Activated CD8-positive, alpha-beta memory T cell treated with anti-CD3 and anti-CD28 coated beads, Interleukin-2, amount 50 U/mL, for 24 hours (primary cell): ENCODE measurements at regions not wholly inside any gene's neighbourhood (a gene's known extent, or its start where the extent isn't known, plus 50 kb on each side); places are given as distances from the start of the nearest gene placed in this dataset.
A peak's percentile ranks its signal among the peaks of the same experiment; 100 is the strongest.

Experiments used
- DNase-seq: peaks from one replicate; pipeline ENCODE4 v3.0.0-alpha.2; 2020; ENCODE audit errors: extremely low read depth

DNA sequence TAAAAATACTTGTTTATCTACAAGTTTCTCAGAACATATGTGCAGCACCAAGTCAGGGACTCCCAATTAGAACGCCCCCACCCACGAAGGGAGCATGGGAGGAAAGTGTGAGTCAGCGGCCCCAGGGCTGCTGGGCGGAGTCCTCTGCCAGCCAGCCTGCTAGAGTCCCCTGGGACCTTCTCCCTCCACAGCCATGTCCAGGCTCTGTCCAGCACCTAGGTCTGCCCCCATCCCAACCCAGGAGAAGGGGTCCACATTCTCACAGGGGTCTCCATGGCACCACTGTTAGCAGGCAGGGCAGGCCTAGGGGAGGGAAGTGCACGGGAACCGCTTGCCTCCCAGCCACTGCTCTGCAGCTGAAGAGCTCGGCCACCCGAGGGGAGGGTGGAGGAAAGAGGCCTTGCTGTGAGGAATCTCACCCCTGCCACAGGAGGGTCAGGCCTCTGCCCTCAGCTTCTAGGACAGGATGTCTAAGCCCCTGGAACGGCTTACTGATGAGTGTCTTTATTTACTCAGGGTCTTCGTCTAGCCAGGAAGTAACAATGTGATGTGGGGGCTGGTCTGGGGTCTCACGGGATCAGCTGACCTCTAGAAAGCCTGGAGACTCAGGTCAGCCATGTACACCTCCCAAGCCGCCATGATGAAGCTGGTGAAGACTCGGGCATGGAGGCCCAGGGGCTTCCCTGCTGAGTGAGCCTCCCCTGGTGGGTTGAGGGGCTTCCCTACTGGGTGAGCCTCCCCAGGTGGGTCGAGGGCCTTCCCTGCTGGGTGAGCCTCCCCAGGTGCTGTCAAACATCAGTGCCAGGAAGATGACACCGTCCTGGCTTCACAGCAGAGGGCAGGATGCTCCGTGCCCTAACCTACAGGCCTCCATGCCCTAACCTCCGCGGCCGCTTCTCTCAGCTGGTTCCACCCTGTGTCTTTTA lies 190.3 kb downstream of the RBFOX3 start:
- DNase-seq, result no peak

DNA sequence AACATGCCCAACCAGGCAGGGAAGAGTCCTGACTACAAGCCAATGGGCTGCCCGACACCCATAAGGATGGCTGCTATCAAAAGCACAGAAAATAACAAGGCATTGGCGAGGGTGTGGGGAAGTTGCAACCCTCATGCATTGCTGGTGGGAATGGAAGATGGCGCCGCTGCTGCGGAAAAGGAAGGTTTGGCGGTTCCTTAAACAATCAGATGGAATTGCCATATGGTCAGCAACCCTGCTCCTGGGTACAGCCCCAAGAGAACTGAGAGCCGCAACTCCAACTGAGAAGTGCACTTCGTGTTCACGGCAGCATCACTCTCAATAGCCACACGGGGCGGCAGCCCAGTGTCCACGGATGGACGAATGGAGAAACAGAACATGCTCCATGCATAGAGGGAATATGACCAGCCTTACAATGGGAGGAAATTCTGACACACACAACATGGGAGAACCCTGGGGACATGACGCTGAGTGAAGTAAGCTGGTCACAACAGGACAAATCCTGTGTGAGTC lies 193.3 kb downstream of the RBFOX3 start:
- DNase-seq, result no peak

DNA sequence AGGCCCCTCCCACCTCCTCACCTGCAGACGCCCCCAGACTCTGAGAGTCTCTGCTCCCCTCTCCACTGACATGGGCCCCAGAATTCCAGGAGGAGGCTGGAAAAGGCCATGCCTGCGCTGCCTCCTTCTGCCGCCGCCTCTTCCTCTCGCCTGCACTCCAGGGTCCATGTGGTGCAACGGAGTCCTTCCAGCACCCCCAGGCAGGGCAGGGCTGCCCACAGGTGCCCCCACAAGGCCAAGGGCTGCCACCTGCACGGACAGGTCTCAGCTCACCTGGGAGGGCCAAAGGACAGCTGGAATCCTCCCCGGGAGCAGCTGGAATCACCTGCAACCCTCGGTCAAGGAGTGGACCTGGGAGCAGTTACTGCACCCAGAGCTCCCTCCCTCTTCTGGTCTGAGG lies 194.9 kb downstream of the RBFOX3 start:
- DNase-seq, result no peak

DNA sequence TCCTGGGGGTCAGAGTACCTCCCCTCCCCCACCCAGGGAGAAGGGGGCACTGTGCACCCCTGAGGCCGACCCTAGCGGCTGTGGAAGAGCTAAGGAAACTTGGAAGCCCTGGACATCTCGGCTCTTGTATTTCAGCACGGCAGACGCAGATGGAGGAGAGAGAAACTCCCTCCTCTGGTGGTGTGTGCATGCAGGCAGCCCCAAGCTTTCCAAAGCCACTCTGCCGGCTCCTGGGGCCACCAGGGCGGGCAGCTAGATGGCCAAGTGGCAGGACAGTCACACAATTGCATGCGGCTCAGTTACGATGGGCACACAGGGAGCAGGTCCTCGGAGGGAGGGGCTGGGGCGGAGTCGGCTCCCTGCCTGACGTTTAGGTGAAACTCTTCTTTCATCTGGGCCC lies 195.5 kb downstream of the RBFOX3 start:
- no peak for DNase-seq

DNA sequence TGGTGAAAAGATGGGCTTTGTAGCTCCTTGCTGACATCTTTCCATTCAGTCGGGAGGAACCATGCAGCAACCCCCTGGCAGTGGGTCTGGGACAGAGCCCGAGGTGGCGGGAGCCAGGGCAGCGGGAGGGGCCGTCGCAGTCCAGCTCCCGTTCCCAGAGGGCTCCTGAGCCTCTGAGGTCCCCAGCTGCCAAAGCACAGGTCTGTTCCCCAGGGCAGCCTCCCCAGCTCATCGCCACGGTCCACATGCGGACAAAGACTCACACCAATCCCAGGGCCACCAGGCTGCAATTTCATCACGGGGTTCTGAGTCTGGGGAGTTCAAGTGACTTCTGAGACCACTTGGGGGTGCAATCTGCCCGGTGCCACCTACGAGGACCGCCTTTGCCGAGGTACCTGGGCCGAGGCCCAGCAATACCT lies 196.0 kb downstream of the RBFOX3 start:
- DNase-seq, result no peak

DNA sequence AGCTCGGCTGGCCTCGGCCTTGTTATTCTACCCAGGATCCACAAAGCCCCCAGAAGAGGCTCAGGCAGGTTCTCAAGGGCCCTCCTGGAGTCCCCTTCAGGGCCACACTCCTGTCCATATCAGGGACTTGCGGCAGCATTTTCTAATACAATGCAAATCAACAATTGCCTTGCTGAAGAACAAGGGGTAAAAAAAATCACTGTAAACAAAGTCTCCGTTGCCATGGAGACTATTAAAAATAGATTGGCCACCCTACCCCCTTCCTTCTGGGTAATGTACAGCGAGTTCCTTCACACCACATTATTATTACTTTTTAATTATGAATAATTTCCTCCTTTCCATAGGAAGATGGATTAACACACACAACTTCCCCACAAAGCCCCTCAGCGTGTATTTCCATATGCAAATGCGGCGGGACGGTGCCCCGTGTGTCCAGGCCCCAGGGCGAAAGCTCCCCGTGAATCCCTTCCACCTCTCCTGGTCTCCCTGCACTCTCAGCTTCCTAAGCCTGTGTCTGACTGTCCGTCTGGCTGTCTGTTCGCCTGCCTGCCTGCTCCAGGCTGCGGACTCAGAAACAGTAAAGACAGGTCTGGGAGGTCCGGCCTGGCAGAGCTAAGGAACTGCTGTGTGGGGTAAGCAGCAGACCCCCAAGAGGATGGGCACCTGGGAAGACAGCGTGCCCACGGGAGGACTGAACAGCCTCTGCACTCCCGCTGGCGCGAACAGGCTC lies 196.6 kb downstream of the RBFOX3 start:
- no peak for DNase-seq

DNA sequence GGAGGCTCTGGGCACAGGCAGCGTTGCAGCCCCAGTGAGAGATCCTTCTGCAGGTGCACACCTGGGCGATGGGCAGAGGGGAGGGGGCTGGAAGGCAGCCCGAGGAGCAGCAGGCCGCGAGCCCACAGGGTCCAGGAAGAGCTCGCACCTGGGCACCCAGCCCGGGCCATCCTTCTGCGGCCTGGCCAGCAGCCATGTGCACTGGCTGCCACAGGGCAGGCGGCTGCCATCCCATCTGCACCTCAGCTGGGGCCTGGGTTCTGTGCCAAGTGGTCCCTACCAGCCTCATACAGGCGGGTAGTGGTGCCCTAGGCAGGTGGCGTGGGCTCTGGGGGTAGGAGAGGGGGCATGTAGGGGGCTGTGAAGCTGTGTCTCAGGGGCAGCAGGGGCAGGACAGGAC lies 197.2 kb downstream of the RBFOX3 start:
- DNase-seq, result no peak

DNA sequence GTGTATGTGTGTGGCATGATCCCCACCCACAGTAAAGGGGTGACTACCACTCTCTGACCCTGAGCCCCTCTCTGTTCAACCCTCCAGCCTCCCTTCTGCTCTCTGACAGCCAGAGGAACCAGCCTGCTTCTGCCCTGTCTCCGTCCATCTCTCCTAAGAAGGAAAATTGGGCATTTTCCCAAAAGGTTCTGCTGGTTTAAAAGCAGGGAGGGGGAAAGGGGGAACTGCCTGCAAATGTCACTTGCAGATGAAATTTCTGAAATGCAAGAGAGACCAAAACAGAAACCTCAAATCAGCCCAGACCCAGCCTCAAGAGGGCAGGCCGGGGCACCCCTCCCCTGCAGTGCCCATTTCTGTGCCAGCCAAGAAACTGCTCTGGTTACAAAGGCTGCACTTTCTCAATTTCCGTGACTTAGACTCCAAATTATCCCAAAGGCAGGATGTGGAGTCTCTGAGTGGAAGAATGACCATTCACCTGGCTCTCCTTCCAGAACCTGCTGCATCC lies 197.9 kb downstream of the RBFOX3 start:
- no peak for DNase-seq

DNA sequence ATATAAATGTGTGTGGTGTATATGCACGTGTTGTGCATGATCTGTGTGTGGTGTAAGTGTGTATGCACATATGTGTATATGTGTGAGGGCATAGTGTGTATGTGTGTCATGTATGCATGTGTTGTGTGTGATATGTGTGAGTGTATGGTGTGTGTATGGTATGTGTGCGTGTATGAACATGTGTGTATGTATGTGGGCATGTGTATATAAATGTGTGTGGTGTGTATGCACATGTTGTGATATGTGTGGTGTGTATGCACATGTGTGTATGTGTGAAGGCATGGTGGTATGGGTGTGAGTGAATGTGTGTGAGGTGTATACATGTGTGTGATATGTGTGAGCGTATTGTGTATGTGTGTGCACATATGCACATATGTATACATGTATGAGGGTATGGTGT lies 198.7 kb downstream of the RBFOX3 start:
- no peak for DNase-seq

DNA sequence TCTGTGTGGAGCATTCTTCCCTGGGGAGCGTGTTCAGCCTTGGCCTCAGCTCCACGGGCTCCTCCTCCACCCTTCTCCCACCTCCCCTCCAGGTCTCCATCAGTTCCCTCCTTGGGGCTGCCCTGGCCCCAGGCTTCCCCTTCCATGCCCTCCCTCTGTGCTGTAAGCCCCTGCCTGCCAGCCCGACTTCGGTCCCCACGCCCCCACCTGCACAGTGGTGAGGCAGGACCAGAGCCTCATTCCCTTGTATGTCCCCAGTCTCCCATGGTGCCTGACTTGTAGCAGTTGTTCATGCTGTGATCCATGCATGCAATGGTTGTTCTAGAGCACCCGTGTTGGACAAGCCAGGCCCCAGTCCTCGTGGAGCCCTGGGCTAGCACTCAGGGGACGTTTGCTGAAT lies 199.4 kb downstream of the RBFOX3 start:
- no peak for DNase-seq

DNA sequence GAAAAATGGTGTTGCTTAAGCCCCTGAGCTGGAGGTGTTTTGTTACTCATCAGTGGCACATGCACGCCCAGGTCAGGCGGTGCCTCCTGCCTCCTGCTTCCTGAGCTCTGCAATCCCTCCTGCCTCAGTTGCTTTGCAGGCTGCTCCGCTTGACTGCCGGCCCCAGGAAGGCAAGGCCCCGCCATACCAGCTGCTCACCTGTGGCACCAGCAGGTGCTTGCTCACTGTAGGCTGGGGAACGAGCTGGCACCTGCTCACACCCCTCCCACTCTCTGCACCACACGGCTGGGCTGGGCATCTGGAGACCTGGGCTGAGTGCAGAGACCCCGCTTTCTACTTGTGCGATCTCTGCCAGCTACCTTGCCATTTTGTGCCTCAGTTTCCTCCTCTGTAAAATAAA lies 200.2 kb downstream of the RBFOX3 start:
- no peak for DNase-seq

DNA sequence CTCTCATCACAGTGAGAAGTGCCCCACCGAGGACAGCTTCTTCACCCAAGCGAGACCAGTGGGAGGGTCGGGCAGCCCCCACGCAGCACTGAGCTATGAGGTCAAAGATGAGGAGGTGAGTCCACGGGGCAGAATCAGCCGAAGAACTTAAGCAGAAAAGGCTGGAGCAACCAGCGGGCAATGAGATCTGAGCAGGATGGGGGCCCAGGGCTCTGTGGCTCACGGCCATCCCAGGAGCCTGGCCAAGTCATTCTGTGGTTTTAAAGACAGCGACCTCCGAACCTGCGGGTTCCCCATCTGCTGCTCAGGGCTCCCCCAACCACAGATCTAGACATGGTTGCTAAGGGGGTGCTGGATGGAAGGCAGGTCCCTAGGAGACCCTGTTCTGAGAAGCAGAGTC lies 202.6 kb downstream of the RBFOX3 start:
- DNase-seq, result no peak

DNA sequence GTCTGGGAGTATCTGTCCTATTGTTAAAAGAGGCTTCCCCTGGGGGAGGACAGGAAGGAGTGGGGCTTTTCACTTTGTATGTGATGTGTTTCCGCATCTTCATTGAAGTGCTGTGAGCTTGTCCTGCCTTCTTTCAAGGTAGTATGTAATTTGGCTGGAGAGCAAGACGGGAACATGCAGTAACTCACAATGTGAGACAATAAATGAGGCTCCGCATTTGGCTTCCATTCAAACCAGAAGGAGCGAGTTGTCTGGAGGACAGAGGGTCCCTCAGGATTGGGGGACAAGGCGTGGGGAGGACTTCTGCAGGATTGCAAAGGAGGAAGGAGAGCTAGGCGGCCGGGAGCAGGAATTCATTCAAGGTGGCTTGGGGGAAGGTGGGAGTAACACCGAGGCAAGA lies 203.5 kb downstream of the RBFOX3 start:
- DNase-seq, result no peak

DNA sequence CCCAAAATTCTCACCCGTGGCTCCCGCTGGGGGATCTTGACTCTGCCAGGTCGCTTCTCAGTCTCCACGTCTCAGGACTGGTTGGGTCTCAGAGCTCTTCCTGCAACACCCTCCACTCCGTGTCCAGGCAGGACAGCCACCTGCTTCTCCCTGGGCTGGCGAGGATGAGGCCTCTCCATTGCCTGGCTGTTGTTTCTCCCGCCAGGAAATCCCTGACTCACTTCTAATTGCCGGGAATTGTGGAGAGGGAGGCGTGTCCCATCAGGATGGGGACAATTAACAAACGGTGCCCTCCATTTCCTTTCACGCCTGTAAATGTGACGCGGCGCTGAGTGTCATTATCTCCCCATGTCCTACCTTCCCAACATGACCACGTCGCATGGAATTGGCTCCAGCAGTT lies 204.5 kb downstream of the RBFOX3 start:
- no peak for DNase-seq

DNA sequence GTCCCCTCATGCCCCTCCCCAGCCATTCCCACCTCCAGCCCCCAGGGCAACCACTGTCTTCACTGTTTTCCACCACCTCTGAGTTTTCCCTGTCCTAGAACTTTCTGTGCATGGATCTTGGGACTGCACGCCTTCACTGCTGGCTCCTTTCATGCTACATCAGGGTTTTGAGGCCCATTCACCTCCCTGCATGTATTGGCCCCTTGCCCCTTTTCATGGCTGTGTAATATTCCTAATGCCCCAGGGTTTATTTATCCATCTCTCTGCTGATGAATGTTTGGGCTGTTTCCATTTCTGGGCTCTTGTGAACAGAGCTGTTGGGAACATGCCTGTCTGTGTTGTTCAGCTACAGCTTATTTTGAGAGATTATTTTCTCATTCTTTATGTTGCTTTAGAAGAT lies 205.0 kb downstream of the RBFOX3 start:
- DNase-seq, result no peak

DNA sequence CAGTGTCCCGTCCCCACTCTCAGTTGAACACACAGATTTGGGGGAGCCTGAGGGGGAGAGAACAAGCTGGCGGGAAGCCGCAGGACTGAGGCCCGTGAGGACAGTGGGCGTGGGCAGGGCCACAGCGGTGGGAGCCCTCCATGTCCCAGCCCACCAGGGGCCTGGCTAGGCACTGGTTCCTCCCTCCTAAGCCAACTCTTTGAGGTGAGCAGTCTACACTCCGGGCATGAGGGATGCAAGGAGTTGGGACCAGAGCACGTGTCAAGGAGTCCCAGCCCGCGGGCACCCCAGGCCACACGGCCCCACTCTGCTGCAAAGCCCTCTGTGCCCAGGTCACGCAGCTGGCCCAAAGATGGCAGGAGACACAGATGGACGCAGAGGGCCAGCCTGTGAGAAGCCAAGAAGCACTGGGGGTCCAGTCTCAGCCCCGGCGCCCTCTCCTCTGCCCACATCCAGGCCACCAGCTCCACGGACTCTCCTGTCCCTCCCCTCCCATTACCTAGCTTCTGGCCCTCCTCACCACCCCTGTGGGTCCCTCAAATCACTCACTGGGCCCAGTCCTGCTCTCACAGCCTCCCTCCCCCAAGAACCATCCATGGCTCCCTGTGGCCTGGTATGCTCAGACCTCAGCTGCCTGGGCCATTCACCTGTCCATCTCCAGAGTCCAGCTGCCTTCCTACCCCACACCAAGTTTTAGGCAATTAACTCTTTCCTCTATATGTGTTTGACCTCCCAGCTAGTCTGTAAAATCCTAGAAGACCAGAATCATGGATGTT lies 206.5 kb downstream of the RBFOX3 start:
- DNase-seq, result no peak

DNA sequence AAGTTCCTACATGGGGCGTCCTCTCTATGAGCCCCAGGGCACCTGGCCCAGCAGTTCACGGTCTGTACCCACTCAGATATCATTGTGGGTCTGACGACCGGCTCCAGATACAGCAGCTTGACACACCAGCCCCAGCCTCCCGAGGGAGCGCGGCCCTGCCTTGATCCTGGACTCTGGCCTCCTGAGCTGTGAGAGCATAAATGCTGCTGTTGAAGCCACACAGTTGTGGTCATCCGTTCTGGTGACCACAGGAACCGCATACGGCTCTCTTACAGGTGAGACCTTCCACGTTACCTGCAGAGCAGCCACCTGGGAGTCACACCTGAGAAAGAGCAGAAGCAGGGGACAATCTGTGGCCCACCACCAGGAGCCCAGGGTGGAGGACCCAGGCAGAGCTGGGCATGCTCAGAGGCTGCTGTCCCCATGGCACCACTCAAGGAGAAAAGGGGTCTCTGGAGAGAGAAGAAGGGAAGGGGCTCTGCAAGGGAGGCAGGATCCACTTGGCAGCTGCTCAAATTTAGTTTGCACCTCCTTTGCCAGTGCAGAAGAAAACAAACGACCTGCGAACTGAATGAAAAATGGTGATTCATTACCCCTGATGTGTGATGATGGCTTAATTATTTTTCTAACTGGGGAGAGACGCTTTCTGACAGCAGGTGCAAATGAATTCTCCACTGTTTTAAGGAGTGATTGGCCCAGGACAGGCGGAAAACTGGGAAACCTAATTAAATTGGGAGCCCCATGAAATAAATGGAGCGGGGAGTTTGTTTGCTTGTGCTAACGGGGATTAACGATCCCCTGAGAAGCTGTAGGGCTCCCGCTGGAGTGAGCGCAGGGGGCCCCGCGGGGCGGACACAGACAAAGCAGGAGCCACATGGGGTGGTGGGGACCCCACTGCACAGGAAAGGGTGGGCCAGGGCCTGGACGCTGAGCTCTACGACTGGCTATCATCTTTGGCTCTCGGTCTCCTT lies 208.9 kb downstream of the RBFOX3 start:
- no peak for DNase-seq

DNA sequence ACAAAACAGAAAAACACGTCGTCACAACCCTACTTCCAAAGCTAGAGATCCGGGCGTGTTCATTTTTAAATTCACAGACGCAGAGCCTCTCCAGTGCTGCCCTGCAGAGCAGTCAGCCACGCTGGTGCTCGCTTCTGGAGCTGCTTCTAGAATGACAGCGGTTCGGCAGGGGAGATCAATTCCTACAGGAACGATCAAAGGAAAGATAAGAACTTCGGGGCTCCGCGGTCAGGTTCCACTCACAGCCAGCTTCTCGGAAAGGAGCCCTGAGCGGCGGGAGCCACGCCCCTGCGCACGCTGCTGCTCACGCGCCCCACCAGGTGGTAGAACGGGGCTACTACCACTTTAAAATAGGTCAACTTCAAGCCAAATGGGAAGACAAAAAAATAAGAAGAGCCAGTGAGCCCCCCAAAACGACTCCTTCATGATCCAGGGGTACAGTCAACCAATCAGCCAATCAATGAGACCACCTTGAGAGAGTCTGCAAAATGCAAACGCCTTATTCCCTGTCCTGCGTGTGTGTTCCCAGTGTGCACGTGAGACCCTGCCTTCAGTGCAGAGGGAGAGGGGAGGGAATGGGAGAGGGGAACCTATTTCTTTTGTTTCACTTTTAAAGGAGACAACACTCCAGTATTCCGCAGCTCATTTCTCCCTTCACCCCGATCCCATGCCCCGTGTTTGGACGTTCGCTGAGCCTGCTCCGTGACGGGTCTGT lies 209.7 kb downstream of the RBFOX3 start:
- DNase-seq, result peak; percentile 32

DNA sequence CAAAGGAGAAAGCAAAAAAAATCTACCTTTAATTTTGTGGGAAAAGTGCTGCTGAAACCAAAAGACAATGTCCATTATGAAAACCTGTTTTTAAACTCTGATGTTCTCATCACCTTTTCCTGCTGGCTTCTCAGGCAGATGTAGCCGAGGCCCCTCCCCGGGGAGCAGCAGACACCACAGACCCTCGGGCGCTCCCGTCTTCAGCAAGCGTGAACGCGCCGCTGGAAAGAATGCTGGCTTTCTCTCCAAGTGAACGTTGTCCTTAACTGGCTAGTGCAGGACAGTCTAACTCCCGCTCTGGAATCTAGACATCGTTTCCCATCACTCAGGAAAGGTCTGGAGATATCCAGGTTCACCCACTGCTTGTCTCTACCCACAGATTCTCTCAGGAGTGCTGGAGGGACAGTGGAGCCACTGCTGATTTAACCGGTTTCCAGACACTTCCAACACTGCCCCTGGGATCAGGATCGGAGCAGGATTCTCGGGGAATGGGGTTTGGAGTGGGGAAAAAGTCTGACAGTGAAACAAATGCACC lies 211.2 kb downstream of the RBFOX3 start:
- DNase-seq, result no peak

DNA sequence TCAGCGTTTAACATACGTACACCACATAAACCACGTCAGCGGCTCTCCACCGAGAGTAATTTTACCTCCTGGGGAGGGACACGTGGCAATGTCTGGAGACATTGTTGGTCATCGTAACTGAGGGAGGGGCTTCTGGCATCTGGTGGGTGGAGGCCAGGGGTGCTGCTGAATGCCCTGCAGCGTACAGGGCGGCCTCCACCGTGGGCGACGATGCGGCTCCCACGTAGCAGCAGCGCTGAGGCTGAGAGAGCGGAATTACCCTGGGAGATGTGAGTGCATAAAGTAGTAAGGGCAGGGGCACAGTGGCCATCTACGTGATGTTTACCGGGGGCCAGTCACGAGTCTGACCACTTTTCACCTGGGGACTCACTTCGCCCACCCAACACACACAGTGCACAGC lies 212.4 kb downstream of the RBFOX3 start:
- no peak for DNase-seq
